ENCODE measurements at regions not wholly inside any gene's neighbourhood (a gene's known extent, or its start where the extent isn't known, plus 50 kb on each side); places are given as distances from the start of the nearest gene placed in this dataset.

- TF ChIP-seq, protein P1, sequence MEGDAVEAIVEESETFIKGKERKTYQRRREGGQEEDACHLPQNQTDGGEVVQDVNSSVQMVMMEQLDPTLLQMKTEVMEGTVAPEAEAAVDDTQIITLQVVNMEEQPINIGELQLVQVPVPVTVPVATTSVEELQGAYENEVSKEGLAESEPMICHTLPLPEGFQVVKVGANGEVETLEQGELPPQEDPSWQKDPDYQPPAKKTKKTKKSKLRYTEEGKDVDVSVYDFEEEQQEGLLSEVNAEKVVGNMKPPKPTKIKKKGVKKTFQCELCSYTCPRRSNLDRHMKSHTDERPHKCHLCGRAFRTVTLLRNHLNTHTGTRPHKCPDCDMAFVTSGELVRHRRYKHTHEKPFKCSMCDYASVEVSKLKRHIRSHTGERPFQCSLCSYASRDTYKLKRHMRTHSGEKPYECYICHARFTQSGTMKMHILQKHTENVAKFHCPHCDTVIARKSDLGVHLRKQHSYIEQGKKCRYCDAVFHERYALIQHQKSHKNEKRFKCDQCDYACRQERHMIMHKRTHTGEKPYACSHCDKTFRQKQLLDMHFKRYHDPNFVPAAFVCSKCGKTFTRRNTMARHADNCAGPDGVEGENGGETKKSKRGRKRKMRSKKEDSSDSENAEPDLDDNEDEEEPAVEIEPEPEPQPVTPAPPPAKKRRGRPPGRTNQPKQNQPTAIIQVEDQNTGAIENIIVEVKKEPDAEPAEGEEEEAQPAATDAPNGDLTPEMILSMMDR (IDR thresholded peaks at IDR 0.05) = no peak
- no peak for TF ChIP-seq POLR2A (IDR thresholded peaks at IDR 0.05)
Measured at GRCh38 chr17:54007855-54008254, 185.1 kb downstream of the KIF2B start.

Data from stomach (tissue), 4 donors.